Kasumi-1 (cell line): ENCODE measurements at regions not wholly inside any gene's neighbourhood (a gene's known extent, or its start where the extent isn't known, plus 50 kb on each side); places are given as distances from the start of the nearest gene placed in this dataset.

Source experiments
- DNase-seq, 2 experiments: peaks; one replicate each; lab custom pipeline; 2025; lab: John Stamatoyannopoulos, UW

DNA sequence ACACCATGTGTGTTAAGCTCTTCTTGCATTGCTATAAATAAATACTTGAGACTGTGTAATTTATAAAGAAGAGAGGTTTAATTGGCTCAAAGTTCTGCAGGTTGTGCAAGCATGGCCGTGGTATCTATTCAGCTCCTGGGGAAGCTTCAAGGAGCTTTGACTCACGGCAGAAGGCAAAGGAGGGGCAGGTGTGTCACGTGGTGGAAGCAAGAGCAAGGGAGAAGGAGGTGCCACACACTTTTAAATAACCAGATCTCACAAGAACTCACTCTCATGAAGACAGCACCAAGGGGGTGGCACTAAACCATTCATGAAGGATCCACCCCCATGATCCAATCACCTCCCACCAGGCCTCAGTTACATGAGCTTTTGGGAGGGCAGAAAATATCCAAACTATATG lies 193.7 kb downstream of the ERMARD start:
- no peak for DNase-seq

DNA sequence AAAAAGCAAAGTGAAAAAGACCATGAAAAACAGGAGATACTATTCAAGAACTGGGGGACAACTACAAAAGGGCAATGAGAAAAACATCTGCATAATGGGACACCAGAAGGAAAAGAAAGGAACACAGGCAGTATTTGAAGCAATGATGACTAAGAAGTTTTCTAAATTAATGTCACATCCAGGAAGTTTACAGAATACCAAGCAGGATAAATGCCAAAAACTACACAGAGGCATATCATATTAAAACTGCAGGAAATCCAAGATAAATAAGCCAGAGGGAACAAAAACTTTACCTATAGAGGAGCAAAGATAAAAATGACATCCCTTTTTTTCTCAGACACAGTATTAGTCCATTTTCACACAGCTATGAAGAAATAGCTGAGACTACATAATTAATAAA lies 193.0 kb downstream of the ERMARD start:
- DNase-seq = no peak

DNA sequence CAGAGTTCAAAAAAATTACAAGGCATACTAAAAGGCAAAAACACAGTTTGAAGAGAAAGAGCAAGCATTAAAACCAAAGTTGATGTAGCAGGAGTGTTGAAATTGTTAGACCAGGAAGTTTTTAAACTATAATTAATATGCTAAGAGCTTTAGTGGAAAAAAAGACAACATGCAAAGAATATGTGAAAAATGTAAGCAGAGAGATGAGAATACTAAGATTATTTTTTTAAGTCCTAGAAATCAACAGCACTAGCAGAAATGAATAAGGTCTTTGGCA lies 192.6 kb downstream of the ERMARD start:
- no peak for DNase-seq

DNA sequence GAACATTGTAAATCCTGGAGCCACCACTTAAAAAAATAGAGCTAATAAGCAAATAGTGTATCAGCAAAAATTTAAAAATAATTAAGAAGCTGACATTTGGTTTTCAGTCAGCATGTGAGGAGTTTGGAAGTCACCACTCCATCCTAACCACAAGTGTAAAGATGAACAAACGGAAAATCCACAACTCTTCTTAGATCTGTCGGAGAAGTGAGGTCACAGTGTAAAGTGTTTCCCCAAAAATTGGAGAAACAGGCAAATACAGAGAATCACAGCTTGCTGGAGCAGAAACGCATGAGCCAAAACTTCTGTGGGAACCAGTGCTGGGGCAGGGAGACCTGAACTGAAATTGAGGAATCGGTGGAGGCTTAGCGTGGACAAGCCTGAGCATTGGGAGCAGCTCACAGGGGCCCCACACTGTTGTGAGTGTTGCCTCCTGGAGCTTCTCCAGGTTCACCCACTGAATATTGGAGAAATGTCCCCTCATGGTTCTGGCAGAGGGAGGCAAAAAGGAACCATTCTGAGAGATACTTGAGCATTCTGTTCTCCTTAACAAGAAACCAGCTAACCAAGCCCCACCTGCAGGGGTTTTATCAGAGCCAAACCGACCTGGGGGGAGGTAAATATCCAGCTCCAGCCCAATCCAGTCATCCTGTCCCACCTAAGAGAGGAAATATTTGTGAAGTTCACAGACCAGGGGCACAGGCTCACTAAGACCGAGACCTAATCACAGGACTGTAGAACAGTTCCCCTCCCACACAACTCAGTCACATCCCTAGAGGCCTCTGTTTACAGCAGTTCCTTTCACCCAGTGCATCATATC lies 192.0 kb downstream of the ERMARD start:
- no peak for DNase-seq

DNA sequence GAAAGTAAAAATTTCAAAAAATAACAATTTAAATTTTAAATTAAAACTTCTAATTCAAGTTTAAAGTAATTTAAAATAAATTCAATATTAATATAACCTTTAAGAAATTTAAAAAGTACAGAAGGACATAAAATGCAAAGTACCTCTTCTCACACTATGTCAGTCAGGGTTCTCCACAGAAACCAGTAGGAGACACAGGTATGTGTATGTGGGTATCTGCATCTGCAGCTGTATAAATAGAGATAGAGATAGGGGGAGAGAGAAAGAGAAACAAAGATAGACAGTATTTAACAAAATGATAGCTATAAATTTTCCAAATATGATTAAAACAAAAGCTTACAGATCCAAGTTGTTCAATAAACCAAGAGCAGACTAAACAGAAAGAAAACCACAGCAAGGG lies 190.8 kb downstream of the ERMARD start:
- DNase-seq = no peak

DNA sequence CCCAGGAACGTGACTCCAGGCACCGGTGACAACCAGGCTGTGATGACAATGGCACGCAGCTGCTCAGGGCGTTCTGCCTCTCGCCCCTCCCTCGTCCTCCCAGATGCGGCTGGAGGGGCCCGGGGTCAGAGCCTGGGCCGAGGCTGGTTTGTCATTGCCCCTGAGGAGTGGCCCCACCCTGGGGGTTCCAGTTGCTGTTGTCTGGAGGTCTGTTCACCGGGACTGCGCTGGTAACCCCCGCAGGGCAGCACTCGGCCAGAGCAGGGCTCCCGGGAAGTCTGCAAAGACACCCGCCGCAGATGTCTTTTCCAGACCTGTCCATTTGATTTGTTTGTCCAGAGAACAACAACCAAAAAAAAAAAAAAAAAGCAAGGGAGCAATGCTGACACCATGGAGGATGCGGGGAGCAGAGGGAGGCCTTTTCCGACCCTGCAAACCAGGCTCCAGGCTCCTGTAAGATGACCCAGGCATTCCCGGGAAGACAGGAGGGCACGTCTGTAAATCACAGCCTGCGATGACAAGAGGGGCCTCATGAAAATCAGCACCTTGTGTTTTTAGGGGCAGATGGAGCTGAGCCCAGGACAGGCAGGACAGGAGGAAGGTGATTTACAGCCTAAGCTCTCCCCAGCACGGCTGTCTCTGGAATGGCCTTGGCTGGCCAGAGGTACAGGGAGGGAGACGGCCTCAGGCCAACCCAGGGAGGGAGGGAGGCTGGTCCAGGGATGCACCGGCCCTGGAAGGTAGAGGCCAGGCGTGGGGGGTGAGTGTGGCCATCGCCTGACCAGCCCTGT lies 189.3 kb downstream of the ERMARD start:
- DNase-seq = no peak

DNA sequence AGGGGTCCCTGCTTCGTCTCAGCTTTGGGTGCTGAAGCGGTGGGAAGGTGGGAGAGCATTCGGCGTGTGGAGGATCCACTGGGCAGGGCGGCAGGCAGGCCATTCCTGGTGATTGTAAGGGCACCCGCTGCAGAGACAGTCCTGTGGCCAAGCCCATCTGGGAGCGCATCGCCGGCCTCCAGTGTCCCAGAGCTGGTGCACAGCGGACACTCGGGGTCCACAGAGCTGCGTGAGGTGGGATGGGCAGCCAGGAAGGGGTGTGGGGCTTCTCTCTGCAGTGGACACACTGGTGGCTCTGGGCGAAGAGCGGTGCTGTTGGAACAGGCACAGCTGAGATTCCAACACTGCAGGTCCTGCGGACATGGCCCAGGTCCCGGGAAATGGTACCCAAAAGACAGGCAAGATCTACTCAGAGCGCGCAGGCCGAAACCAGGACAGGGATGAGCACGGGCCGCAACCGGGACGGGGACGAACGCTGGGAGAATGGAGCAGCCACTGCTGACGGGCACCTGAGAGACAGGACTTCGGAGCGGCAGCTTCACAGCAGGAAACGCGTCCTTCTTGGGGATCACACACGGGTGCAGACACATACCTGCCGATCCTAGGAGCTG lies 188.2 kb downstream of the ERMARD start:
- DNase-seq = no peak

DNA sequence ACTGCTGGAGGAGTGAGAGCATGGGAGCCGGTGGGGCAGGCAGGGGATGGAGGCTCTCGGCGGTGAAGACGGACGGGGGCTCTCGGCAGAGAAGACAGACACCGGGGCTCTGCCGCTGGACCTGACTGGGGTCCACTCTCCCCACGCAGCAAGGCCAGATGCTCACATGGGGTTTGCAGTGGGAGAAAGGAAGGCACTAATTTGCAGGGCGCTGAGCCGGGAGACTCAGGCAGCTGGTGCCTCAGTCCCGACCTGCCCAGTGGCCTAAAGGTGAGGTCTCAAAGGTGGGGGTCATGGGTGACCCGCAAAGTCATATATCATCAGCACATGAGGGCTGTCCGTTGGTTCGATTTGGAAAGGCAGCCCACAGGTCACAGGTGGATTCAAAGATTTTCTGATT lies 187.3 kb downstream of the ERMARD start:
- no peak for DNase-seq

DNA sequence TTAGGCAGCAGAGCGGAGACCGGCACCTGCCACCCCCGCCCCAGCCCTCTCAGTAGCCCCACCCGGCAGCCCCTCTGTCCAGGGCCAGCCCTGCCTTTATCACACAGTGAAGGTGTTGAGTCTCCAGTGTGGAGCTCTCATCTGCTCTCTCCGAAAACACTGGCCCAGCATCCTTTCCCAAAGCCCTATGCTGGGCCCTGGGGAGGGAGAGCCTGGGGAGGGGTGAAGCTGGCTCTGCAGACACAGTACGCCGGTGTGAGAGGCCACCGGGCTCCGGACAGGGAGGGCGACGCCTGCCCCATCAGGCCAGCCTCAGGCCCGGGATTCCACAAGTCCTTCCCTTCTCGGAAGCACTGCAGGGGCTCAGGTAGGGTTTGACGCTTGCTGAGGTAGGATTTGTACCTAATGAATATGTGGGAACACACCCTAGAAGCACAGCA lies 186.9 kb downstream of the ERMARD start:
- DNase-seq = no peak

DNA sequence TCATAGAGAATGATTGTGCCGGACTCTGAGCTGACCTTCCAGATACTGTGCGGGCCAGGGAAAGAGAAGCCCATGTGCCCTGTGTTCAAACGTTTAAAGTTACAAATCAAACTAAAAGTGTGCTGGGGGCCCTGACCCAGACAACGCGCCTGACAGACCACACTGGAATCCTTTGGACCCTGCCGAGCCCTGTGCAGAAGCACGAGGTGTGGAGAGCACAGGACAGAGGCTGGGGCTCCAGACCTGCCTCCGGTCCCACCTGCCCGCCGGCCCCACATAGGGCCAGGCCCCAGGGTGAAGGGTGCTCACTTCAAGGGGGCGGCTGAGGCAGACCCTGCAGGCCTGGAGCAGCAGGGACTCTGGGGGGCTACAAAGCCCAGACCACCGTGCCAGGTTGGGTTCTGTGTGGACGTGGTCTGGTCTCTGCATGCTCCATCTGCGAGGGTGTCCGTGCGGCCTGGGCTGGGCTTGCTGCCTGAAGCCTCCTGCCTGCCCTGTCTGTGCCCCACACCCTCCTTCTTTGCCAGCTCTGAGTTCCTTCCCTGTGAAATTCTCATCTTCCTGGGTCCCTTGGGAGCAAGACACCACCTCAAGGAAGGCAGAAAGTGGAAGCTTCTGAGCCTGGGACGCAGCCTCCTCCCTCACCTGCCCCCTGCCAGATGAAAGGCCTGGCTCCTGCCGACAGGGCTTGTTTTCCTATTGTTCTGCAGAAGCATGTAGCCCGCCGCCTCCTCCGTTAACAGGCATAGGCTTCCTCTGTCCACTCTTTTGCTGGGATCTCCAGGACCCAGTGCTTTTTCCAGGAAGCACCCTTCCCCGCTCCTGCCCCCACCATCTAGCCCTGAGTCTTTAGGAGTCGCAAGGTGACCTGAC lies 186.2 kb downstream of the ERMARD start:
- DNase-seq = no peak

DNA sequence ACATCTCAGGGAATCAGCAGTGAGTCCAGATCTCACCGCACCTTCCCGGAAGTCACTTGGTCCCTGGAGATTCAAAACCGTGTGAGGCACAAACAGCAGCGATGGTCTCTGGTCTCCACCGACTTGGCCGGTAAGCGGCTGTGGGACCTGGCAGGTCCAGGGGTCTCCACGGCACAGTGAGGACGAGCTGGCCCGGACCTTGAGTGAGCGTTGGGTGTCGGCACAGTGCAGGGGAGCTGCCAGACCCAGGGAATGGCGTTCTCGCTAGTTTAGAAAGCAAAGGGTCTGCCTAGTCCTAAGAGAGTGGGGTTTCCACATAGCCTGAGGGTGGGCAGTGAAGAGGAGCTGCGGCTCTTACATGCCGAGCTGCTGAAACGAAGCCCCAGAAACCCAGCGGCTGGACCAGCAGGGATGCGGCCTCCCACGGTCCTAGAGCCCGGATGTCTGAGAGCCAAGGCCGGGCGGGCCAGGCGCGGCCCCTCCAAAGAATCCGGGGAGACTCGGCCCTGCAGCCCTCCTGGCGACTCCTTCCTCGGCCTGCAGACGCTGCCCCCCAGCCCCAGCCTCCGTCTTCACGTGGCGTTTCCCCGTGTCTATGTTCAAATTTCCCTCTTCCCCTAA lies 185.0 kb downstream of the ERMARD start:
- DNase-seq = no peak

DNA sequence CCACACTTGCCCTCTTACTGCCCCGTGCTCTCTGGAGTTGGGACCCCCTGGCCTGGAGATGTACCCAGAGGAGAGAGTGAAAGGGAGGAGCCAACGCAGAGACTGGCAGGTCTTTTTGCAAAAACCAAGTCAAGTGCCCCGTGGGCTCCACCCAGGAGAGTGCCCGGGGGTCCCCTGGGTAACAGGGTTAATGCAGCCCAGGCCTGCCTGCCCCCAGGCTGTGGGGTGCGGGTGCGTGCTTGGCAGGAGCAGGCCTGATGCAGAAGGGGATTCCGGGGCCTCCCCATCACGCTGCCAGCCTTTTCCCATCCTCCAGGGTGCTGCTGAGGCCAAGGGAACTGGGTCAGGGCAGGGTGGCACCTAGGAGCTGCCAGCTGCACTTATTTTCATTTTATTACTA lies 184.4 kb downstream of the ERMARD start:
- no peak for DNase-seq

DNA sequence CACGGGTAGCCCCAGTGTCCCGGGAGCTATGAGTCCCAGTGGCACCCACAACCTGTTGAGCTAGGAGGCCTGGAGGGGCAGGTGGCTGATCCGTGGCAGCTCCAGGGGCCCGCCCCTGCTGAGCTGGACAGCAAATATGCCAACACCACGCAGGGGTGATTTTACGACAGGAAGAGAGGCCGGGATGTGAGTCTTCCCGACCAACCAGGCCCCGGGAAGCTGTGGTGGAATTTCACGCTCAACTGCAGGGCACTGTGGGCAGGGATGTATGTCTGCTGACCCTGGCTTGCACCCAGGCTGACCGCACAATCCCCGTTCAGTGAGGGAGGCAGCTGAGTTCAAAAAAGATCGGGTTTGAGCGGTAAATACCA lies 183.9 kb downstream of the ERMARD start:
- DNase-seq = no peak

DNA sequence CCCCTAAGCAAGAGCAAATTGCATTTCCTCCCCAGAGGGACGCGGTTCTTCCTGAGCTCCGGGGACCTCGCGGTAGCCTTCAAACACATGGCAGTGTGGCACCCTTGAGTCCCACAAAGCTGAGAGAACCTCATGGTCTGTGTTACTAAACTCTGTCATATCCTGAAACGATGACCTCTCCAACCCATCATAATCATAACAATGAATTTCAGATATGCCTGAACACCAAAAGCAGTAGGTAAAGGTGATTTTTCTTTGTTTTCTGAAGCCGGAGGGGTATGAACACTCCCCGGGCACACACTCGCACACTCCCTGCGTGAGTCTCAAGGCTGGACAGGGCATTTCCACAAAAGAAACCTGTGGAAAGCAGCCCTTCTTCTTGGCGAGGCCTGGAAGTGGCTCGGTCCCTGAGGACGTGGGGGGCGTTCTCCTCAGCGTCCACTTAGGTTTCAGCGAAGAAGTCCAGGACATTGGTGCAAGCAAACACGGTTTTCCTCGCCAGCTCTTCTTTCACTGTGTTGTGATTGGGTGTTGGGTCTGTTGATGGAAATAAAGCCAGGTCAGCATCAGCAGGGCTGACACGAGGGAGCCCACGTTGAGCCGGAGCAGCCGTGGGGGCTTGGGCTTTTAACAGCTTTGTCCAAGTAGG lies 183.4 kb downstream of the ERMARD start:
- DNase-seq = no peak

DNA sequence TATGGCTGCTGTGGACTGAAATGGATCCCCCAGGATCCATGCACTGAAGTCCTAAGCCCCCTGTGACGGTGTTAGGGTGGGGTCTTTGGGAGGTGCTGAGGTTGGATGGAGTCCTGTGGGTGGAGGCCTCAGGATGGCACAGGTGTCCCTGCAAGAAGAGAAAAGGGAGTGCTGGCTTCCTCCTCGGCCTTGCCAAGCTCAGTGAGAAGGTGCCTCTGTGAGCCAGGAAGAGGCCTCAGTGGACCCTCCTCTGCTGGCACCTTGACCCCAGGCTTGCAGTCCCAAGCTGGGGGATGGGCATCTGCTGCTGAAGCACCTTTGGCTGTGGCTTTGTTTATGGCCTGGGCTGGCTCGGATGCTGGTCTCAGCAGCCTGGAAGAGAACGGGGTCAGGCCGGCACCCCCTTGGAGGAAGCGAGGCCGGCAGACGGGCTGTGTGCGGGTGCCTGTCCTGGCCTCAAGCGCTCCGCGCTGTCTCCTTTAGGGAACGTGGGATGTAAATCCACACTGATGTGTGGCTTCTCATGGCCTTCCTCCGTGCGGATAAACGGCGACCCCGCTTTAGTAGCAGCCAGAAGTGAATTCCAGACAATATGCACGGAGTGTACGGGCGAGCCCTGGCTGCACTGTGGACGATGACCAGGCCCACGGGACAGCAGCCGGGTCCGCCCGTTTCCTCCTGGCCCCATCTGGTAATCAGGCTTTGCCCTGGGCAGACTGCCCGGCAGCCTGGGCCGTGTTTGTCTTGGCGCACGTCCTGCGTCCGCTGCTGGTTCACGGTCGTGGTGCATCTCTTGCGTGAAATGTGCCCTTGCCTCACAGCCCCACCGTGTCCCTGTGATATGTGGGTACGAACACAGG lies 182.6 kb downstream of the ERMARD start:
- no peak for DNase-seq

DNA sequence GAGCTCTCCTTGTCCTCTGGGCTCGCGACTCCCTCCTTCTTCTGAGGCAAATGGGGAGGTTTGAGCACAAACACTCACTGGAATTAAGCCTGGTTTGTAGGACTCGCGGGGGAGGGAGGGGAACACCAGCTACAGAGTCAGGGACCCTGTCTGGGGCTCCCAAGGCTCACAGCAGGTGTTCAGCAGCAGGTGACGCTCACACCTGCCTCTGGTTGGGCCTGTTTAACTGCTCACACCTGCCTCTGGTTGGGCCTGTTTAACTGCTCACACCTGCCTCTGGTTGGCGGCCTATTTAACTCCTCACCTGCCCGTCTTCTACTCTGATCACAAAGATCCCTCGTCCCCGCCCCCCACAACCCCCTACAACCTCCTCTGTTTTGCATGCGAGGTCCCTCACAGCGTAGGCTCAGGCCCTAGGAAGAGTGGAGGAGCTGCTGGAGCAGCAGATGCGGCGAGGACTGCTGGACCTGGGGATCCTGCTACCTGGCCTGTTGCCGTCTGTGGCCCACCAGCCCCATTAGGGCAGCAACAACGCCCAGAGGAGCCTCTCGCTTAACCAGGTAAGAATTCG lies 181.9 kb downstream of the ERMARD start:
- DNase-seq = no peak

DNA sequence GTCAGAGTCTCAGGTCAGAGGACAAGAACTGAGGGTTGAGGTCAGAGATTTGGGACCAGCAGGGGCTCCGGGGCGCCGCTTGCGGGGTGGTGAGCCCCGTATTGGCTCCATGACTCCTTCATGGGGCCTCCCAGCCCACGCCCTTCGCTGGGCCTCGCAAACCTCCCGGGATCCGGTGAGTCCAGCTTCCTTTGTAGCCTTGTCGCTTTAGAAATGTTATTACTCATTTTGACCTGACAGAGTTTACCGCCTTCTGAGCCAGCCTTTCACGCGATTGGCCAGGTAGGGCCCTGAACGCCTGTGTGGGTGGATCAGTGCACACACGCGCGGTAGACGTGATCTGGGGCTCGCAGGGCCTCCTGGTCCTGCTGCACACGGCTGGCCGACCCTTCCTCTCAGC lies 181.1 kb downstream of the ERMARD start:
- no peak for DNase-seq

DNA sequence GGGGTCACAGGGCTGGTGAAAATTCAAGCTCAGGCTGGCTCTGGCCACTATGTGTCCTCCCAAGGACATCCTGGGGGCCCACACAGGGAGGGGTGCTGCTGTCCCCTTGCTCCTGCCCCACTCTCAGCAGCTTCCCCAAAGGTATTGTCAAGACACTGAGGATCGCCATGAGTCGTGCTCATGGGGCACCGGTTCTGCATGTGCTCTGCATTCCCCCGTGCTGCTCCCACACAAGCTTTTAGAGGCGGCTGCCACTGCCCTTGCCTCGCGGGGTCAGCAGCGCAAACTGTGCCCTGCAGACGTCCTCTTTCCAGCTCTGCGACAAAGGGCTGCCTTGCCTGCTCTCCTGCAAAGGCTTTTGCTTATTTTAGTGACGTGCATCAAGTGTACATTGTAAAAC lies 179.8 kb downstream of the ERMARD start:
- DNase-seq = no peak

DNA sequence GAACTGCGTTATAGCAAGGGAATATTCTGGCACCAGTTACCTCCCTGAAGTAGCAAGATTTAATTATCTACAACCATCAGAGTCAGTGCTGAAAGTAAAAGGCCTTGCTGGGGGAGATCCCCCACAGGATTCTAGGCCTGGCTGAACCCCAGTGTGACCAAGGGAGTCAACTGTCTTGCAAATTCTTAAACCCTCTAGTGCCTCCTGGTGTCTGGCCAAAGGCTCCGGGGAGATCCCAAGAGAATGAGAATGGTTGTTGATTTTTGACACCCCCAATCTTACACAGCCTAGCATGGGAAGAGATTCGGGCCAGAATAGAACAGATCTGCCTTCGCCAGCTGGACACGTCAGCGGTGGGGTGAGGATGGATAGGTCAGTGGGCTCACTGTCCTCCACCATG lies 179.4 kb downstream of the ERMARD start:
- DNase-seq = peak; percentile 34 to 57

DNA sequence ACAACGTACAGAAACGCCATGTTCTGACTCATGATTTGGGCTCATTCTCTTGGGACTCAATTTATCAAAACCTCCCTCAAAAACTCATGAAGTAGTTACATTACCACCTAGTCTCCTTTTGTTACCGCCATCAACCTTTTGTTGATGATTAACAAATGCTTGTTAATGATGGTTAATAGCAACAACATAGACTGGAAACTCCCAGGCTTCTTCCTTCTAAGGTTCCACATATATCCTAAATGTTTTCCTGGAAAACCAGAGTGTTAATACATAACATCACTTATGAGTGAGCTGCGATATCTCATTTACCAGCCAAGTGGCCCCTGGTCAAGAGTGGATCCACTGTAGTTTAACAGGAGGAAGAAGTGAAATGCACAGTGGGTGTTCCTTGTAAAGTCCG lies 176.3 kb downstream of the ERMARD start:
- DNase-seq = no peak
